K562 (cell line): ENCODE measurements at regions not wholly inside any gene's neighbourhood (a gene's known extent, or its start where the extent isn't known, plus 50 kb on each side); places are given as distances from the start of the nearest gene placed in this dataset.

Source experiments
- ATAC-seq: fragments of 200-7000 bp; cut with Tn5 transposase; 3 replicates; pipeline ENCODE4 v1.9.1; 2020; ENCODE audit warnings: moderate library complexity
- BruUV-seq: library from RNA; stranded (reverse); fragments of 400-500 nt; replicated peaks from 2 replicates; lab custom pipeline; 2021; lab: Mats Ljungman, UMichigan
- CTCF ChIA-PET: fragments of 300-600 bp; formaldehyde crosslinking; extraction: SDS; loops from one replicate; lab custom pipeline; 2021; ENCODE audit warnings: low intra/inter-chr PET ratio; lab: Yijun Ruan, JAX
- POLR2A ChIA-PET: fragments of 300-600, 350-650 bp; sonication (Branson Sonifier 250); formaldehyde crosslinking; extraction: SDS; loops from one replicate; lab custom pipeline; 2021; ENCODE audit warnings: antibody characterized with exemption, inconsistent platforms; lab: Yijun Ruan, JAX
- DNase-seq, 4 experiments: peaks; one replicate each; pipeline versions ENCODE4 v3.0.0 to v3.0.0-alpha.2; 2011 to 2018; ENCODE audit warnings: low spot score in 3 of 4, mixed read lengths in 3 of 4; ENCODE audit errors: extremely low read depth in 1 of 4
- FAIRE-seq: peaks from 2 replicates; lab custom pipeline; 2011; peaks lifted over from hg19 to GRCh38; lab: Jason Lieb, UNC
- H2AFZ ChIP-seq: 2 replicates; pipeline ENCODE4 v1.6.0; 2011; ENCODE audit warnings: low read depth, low read length, control low read depth, inconsistent platforms
- H3K27ac ChIP-seq: fragments of 200-600 bp; 3 replicates; pipeline ENCODE4 v1.8.0; 2011; ENCODE audit warnings: low read depth, mild to moderate bottlenecking, control low read depth, inconsistent platforms, low read length, moderate library complexity, mixed read lengths; ENCODE audit errors: extremely low read depth
- H3K27me3 ChIP-seq, 2 experiments: fragments of 300-600 bp in 1 of 2; 2 replicates in 1 of 2; 3 replicates in 1 of 2; pipeline versions ENCODE4 v1.6.0 to v1.8.0; 2011; ENCODE audit warnings: inconsistent platforms in 2 of 2, low read length in 2 of 2, mild to moderate bottlenecking in 1 of 2, mixed read lengths in 1 of 2, moderate library complexity in 1 of 2; ENCODE audit not compliant: control insufficient read depth in 2 of 2, insufficient read depth in 2 of 2
- H3K36me3 ChIP-seq: fragments of 300-600 bp; 3 replicates; pipeline ENCODE4 v1.8.0; 2011; ENCODE audit warnings: mild to moderate bottlenecking, low read length, inconsistent platforms; ENCODE audit not compliant: control insufficient read depth, insufficient read depth
- H3K4me1 ChIP-seq, 2 experiments: fragments of 200-600 bp in 1 of 2; replicated peaks in 1 of 2; 2 replicates in 1 of 2; 3 replicates in 1 of 2; pipeline versions ENCODE4 v1.5.1 to v1.8.0; 2011; ENCODE audit warnings: inconsistent platforms in 2 of 2, low read length in 2 of 2, mild to moderate bottlenecking in 1 of 2, mixed read lengths in 1 of 2, moderate library complexity in 1 of 2; ENCODE audit not compliant: control insufficient read depth in 2 of 2, insufficient read depth in 2 of 2
- H3K4me2 ChIP-seq: 2 replicates; pipeline ENCODE4 v1.6.1; 2011; ENCODE audit warnings: low read length, control low read depth, inconsistent platforms, mixed read lengths; ENCODE audit not compliant: insufficient read depth
- H3K4me3 ChIP-seq: fragments of 200-600 bp; sonication (generic), shearing (Covaris generic); 2 replicates; pipeline ENCODE4 v1.5.1; 2016; ENCODE audit warnings: control low read depth, inconsistent platforms
- H3K79me2 ChIP-seq: fragments of 200-600 bp; 3 replicates; pipeline ENCODE4 v1.8.0; 2011; ENCODE audit warnings: low read length, inconsistent platforms; ENCODE audit not compliant: control insufficient read depth, insufficient read depth
- H3K9ac ChIP-seq, 2 experiments: 2 replicates each; pipeline versions ENCODE4 v1.6.0 to v1.6.1; 2011; ENCODE audit warnings: low read depth in 2 of 2, low read length in 2 of 2, control low read depth in 1 of 2, inconsistent platforms in 1 of 2, mild to moderate bottlenecking in 1 of 2, mixed read lengths in 1 of 2; ENCODE audit not compliant: insufficient read depth in 1 of 2
- H3K9me1 ChIP-seq: one replicate; pipeline ENCODE4 v1.6.0; 2011; ENCODE audit warnings: inconsistent platforms, mild to moderate bottlenecking, low read length, moderate library complexity; ENCODE audit not compliant: control insufficient read depth, insufficient read depth
- H3K9me3 ChIP-seq: replicated peaks from 2 replicates; pipeline ENCODE4 v1.5.1; 2011; ENCODE audit warnings: low read depth, low read length, inconsistent platforms; ENCODE audit not compliant: control insufficient read depth, insufficient read depth
- H4K20me1 ChIP-seq: replicated peaks from 2 replicates; pipeline ENCODE4 v1.6.1; 2011; ENCODE audit warnings: low read length, inconsistent platforms, mixed read lengths; ENCODE audit not compliant: control insufficient read depth, insufficient read depth
- CEBPB ChIP-seq: fragments of 450-650 bp; IDR thresholded peaks from 2 replicates; pipeline ENCODE4 v1.6.1; 2016; ENCODE audit warnings: missing genetic modification characterization, missing compliant biosample characterization
- CSDE1 ChIP-seq, 2 experiments: fragments of 450-650 bp; IDR thresholded peaks; 2 replicates each; pipeline ENCODE4 v1.6.1; 2016; ENCODE audit warnings: mild to moderate bottlenecking in 1 of 2
- FOS ChIP-seq: IDR thresholded peaks from 3 replicates; pipeline ENCODE4 v1.6.1; 2011; ENCODE audit not compliant: insufficient read length; ENCODE audit errors: extremely low read depth
- KAT8 ChIP-seq: fragments of 450-650 bp; IDR thresholded peaks from 2 replicates; pipeline ENCODE4 v1.6.1; 2016; ENCODE audit warnings: low read depth, mild to moderate bottlenecking
- MAZ ChIP-seq, 2 experiments: fragments of 450-650 bp in 1 of 2; sonication (generic) in 1 of 2; formaldehyde crosslinking; IDR thresholded peaks in 1 of 2; conservative IDR thresholded peaks in 1 of 2; 2 replicates each; pipeline versions ENCODE4 v1.4.0 to v1.5.0; 2020; ENCODE audit warnings: mild to moderate bottlenecking in 1 of 2, missing genetic modification reagents in 1 of 2
- PYGO2 ChIP-seq: fragments of 450-650 bp; IDR thresholded peaks from 2 replicates; pipeline ENCODE4 v1.6.1; 2016; ENCODE audit warnings: mild to moderate bottlenecking, missing genetic modification characterization, moderate library complexity, missing compliant biosample characterization
- SMARCC2 ChIP-seq: fragments of 450-650 bp; IDR thresholded peaks from 2 replicates; pipeline ENCODE4 v1.6.1; 2017; ENCODE audit warnings: antibody characterized with exemption, moderate library complexity, mild to moderate bottlenecking, low read depth
- SRSF1 ChIP-seq: fragments of 200-400 bp; formaldehyde crosslinking; IDR thresholded peaks from 2 replicates; pipeline ENCODE4 v1.6.1; 2017; ENCODE audit warnings: mild to moderate bottlenecking, low read depth, low read length, moderate library complexity
- SUPT5H ChIP-seq: fragments of 450-650 bp; IDR thresholded peaks from 2 replicates; pipeline ENCODE4 v1.6.1; 2016
- TFAM ChIP-seq: fragments of 250-450 bp; sonication (Bioruptor Pico); conservative IDR thresholded peaks from 2 replicates; pipeline ENCODE4 v1.5.0; 2021; ENCODE audit warnings: mild to moderate bottlenecking, moderate library complexity
- YY1 ChIP-seq, 3 experiments: IDR thresholded peaks; 2 replicates each; pipeline ENCODE4 v1.6.1; 2011; ENCODE audit warnings: low read length in 2 of 3, mild to moderate bottlenecking in 2 of 3, moderate library complexity in 2 of 3, borderline replicate concordance in 1 of 3, control low read depth in 1 of 3, low read depth in 1 of 3; ENCODE audit not compliant: insufficient read depth in 3 of 3, insufficient replicate concordance in 2 of 3, control insufficient read depth in 1 of 3, insufficient read length in 1 of 3; ENCODE audit errors: extremely low read depth in 1 of 3
- ZBTB1 ChIP-seq: sonication (generic); formaldehyde crosslinking; IDR thresholded peaks from 2 replicates; pipeline ENCODE4 v1.8.1; 2023; ENCODE audit warnings: missing genetic modification reagents, low read depth, mild to moderate bottlenecking, borderline replicate concordance
- ZNF184 ChIP-seq: sonication (generic); formaldehyde crosslinking; IDR thresholded peaks from 2 replicates; pipeline ENCODE4 v1.5.0; 2020; ENCODE audit warnings: missing genetic modification reagents
- ZNF274 ChIP-seq: IDR thresholded peaks from 2 replicates; pipeline ENCODE4 v1.6.1; 2011; ENCODE audit warnings: low read depth, mild to moderate bottlenecking, low read length, moderate library complexity, borderline replicate concordance
- ZNF586 ChIP-seq: fragments of 450-650 bp; formaldehyde crosslinking; conservative IDR thresholded peaks from 2 replicates; pipeline ENCODE4 v1.4.0; 2020; ENCODE audit warnings: mild to moderate bottlenecking, moderate library complexity
- ZNF77 ChIP-seq: fragments of 250-450 bp; sonication (Bioruptor Pico); IDR thresholded peaks from 2 replicates; pipeline ENCODE4 v1.5.0; 2020
- WGBS: fragments of 100-300 bp; shearing (Covaris generic); methylation state at CpG from one replicate; pipeline ENCODE4 v1.1.6; 2016; ENCODE audit warnings: low coverage, mixed read lengths; ENCODE audit not compliant: insufficient coverage; ENCODE audit errors: missing lambda C conversion rate; 5-methylcytosine and 5-hydroxymethylcytosine counted together
- in situ Hi-C: fragments of 300-500 bp; cut with MboI; formaldehyde crosslinking; loops from 4 replicates; pipeline ENCODE4 v1.15.0; 2018; ENCODE audit warnings: inconsistent platforms, mixed read lengths
- intact Hi-C: fragments of 100-400 bp; cut with micrococcal nuclease; formaldehyde crosslinking; loops from 2 replicates; pipeline ENCODE4 v1.14.2; 2022
- TF ChIP-seq, protein P1 (sequence below): fragments of 450-650 bp; IDR thresholded peaks from 2 replicates; pipeline ENCODE4 v1.6.1; 2016; ENCODE audit warnings: antibody characterized with exemption

DNA sequence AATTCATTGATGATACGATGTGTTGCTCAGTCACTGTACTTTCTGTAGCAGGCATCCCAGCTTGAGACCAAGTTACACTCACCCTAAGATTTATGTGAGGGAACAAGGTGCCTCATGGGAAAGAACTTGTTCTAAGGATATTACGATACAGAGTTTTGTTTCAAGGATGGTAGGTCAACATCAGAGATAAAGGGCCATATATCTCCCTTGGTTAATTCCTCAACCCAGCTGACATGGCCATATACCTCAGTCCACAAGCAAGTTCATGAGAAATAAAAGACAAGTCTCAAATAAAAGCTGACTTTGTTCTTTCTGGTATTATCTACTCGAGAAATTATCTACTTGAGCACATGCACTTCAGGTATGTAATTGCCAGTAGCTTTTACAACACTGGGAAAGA, 1535.9 kb upstream of the IGFBP7 start:
- FAIRE-seq = no peak
- Histone ChIP-seq H3K9me1 (no peaks in the 10 kb centered on the region), H3K27ac (no peak overlapping the region), H3K4me1 (no peaks in the 10 kb centered on the region), H3K27me3 (no peaks in the 10 kb centered on the region), H3K9ac (no peak overlapping the region), H3K36me3 (no peaks in the 10 kb centered on the region), H3K9me3 (no peaks in the 10 kb centered on the region; the same call in none of the 2 replicates), H4K20me1 (no peaks in the 10 kb centered on the region), H2AFZ (no peak overlapping the region), H3K79me2 (no peaks in the 10 kb centered on the region), H3K4me3 (no peak overlapping the region), H3K4me2 (no peak overlapping the region)
- ATAC-seq = no peak
- in situ Hi-C loops (no loop called here), intact Hi-C loops (no loop called here)
- POLR2A ChIA-PET = no interaction called here
- BruUV-seq = no TSS peak
- CTCF ChIA-PET = no interaction called here
- no peak for TF ChIP-seq CEBPB (tag)
- TF ChIP-seq FOS = no peak
- no peak for TF ChIP-seq YY1 (IDR thresholded peaks at IDR 0.05; ENCODE audit: borderline replicate concordance in 1 of 3, control insufficient read depth in 1 of 3, extremely low read depth in 1 of 3, insufficient read depth in 3 of 3, insufficient read length in 1 of 3, insufficient replicate concordance in 2 of 3, low read depth in 1 of 3, low read length in 2 of 3)
- WGBS = 2% methylated on average over 3 of the region's 3 CpGs
- no peak for DNase-seq

DNA sequence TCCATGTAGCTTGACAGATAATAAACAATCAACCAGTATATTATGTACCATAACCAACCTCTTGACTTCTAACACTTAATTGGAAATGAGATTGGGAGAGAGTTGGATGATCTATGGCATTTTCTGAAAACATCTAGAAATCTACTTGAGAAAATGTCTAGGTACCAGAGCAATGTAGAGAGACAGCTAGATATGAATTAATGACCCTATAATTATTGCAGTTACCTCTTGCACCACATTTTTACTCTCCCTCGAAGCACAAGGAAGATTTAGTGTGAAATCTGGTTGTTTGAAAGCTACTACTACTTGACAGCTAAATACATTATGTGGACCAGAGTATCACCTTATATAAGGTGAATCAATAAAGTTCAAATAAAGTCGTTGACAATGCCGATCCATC, 1534.4 kb upstream of the IGFBP7 start:
- H4K20me1 ChIP-seq = no peaks in the 10 kb centered on the region
- H2AFZ ChIP-seq = no peak overlapping the region
- H3K4me2 ChIP-seq = no peak overlapping the region
- H3K4me3 ChIP-seq = no peak overlapping the region
- no TSS peak for BruUV-seq
- H3K4me1 ChIP-seq = no peaks in the 10 kb centered on the region
- no peaks in the 10 kb centered on the region for H3K27me3 ChIP-seq
- H3K9ac ChIP-seq = no peak overlapping the region
- FAIRE-seq = no peak
- ChIA-PET CTCF (no interaction called here), POLR2A (no interaction called here)
- H3K79me2 ChIP-seq = no peaks in the 10 kb centered on the region
- DNase-seq = no peak
- no peaks in the 10 kb centered on the region; the same call in 1 of the 2 replicates for H3K9me3 ChIP-seq
- intact Hi-C loops = no loop called here
- H3K36me3 ChIP-seq = no peaks in the 10 kb centered on the region
- WGBS = 0% methylated on average over 3 of the region's 3 CpGs
- in situ Hi-C loops = no loop called here
- no peak overlapping the region for H3K27ac ChIP-seq
- H3K9me1 ChIP-seq = no peaks in the 10 kb centered on the region
- ATAC-seq = no peak
- TF ChIP-seq MAZ (CRISPR knock-in tag; conservative IDR thresholded peaks at IDR 0.05 in 1 of 2, IDR thresholded peaks at IDR 0.05 in 1 of 2) = no peak
- no peak for TF ChIP-seq ZNF586
- TF ChIP-seq, protein P1, sequence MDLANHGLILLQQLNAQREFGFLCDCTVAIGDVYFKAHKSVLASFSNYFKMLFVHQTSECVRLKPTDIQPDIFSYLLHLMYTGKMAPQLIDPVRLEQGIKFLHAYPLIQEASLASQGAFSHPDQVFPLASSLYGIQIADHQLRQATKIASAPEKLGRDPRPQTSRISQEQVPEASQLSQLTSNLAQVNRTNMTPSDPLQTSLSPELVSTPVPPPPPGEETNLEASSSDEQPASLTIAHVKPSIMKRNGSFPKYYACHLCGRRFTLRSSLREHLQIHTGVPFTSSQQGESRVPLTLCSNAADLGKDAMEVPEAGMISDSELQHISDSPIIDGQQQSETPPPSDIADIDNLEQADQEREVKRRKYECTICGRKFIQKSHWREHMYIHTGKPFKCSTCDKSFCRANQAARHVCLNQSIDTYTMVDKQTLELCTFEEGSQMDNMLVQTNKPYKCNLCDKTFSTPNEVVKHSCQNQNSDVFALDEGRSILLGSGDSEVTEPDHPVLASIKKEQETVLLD = no peak
- TF ChIP-seq ZBTB1 (CRISPR knock-in tag) = no peak
- TF ChIP-seq KAT8 = no peak
- TF ChIP-seq ZNF274 = no peak
- no peak for TF ChIP-seq ZNF184 (CRISPR knock-in tag)
- TF ChIP-seq TFAM (CRISPR knock-in tag) = no peak
- no peak for TF ChIP-seq PYGO2 (tag)
- TF ChIP-seq SRSF1 = no peak
- TF ChIP-seq SUPT5H = no peak
- no peak for TF ChIP-seq ZNF77 (CRISPR knock-in tag)
- TF ChIP-seq SMARCC2 = no peak
- no peak for TF ChIP-seq CSDE1 (IDR thresholded peaks at IDR 0.05)
